ENCODE measurements at regions not wholly inside any gene's neighbourhood (a gene's known extent, or its start where the extent isn't known, plus 50 kb on each side); places are given as distances from the start of the nearest gene placed in this dataset.

DNA sequence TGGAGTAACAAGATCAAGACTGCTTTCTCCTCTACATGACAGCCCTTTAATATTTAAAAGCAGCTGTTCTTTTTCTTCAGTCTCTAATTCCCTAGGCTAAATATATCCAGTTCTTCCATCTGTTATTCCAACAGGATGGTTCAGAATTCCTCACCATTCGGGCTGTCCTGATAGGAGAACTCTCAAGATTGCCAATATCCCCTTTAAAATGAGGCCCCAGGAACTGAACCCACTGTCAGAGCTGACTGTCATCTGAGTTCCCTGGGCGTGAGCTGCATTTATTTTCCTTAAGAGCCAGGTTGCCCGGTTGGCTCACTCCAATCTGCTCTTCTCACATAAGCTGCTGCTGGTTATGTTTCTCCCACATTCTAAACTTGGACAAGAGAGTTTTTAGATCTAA is 177.6 kb downstream of the MIS18A start:
- no peaks in the 10 kb centered on the region for H3K27me3 ChIP-seq (replicated peaks; ENCODE audit: insufficient read depth, low read length)
- no peaks in the 10 kb centered on the region for H3K79me2 ChIP-seq (ENCODE audit: low read length)
- no peak overlapping the region for H3K4me3 ChIP-seq (ENCODE audit: low read length)
- H3K4me1 ChIP-seq (ENCODE audit: low read length), result no peaks in the 10 kb centered on the region
- no peaks in the 10 kb centered on the region for H3K9me3 ChIP-seq (replicated peaks; ENCODE audit: insufficient read depth, low read length)
- no peaks in the 10 kb centered on the region for H4K20me1 ChIP-seq (ENCODE audit: insufficient read depth, low read length)
- no peak overlapping the region for H3K27ac ChIP-seq (ENCODE audit: low read length)
- no peak overlapping the region for H3K9ac ChIP-seq (ENCODE audit: low read length)
- no peak overlapping the region for H3K4me2 ChIP-seq (ENCODE audit: low read depth, low read length)
- H3K9me2 ChIP-seq (replicated peaks; ENCODE audit: insufficient read depth, low read length), result no peaks in the 10 kb centered on the region
- DNase-seq, result no peak
- H3F3A ChIP-seq (ENCODE audit: insufficient read depth, low read length), result no peaks in the 10 kb centered on the region
- TF ChIP-seq EZH2phosphoT487 (IDR thresholded peaks at IDR 0.05; ENCODE audit: low read length) (no peak), EZH2 (optimal IDR thresholded peaks at IDR 0.05; ENCODE audit: low read depth, low read length) (no peak)
- TF ChIP-seq, protein P1, sequence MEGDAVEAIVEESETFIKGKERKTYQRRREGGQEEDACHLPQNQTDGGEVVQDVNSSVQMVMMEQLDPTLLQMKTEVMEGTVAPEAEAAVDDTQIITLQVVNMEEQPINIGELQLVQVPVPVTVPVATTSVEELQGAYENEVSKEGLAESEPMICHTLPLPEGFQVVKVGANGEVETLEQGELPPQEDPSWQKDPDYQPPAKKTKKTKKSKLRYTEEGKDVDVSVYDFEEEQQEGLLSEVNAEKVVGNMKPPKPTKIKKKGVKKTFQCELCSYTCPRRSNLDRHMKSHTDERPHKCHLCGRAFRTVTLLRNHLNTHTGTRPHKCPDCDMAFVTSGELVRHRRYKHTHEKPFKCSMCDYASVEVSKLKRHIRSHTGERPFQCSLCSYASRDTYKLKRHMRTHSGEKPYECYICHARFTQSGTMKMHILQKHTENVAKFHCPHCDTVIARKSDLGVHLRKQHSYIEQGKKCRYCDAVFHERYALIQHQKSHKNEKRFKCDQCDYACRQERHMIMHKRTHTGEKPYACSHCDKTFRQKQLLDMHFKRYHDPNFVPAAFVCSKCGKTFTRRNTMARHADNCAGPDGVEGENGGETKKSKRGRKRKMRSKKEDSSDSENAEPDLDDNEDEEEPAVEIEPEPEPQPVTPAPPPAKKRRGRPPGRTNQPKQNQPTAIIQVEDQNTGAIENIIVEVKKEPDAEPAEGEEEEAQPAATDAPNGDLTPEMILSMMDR (IDR thresholded peaks at IDR 0.05; ENCODE audit: low read length), result no peak
- H2AFZ ChIP-seq (ENCODE audit: low read length), result no peak overlapping the region
- no peaks in the 10 kb centered on the region for H3K36me3 ChIP-seq (replicated peaks; ENCODE audit: insufficient read depth, low read length)

DNA sequence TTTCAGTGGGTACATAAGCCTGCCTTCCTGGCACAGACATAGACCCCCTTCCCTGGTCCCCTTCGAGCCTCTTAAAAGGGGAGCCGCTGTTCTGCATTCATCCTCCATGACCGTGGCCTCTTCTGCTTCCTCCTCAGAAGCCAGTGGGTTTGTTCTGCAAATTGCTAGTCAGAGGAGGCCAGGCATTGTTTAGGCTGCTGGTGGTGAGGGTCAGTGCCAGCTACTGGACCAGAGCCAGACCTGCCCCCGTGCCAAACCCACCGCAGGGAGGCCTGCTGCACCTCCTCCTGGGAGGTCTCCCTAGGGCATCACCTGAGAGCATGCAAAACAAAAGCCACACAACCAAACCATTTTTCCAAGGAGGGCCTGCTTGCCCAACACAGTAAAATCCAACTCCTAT is 178.4 kb downstream of the MIS18A start:
- no peak overlapping the region for H3K9ac ChIP-seq (ENCODE audit: low read length)
- no peaks in the 10 kb centered on the region for H3K79me2 ChIP-seq (ENCODE audit: low read length)
- DNase-seq, result no peak
- H3K9me2 ChIP-seq (replicated peaks; ENCODE audit: insufficient read depth, low read length), result no peaks in the 10 kb centered on the region
- no peaks in the 10 kb centered on the region for H3K4me1 ChIP-seq (ENCODE audit: low read length)
- H3K4me3 ChIP-seq (ENCODE audit: low read length), result no peak overlapping the region
- no peak overlapping the region for H2AFZ ChIP-seq (ENCODE audit: low read length)
- no peak overlapping the region for H3K4me2 ChIP-seq (ENCODE audit: low read depth, low read length)
- no peaks in the 10 kb centered on the region for H4K20me1 ChIP-seq (ENCODE audit: insufficient read depth, low read length)
- TF ChIP-seq, protein P1 (IDR thresholded peaks at IDR 0.05; ENCODE audit: low read length), result no peak
- no peak for TF ChIP-seq EZH2 (optimal IDR thresholded peaks at IDR 0.05; ENCODE audit: low read depth, low read length)
- TF ChIP-seq EZH2phosphoT487 (IDR thresholded peaks at IDR 0.05; ENCODE audit: low read length), result no peak
- H3F3A ChIP-seq (ENCODE audit: insufficient read depth, low read length), result no peaks in the 10 kb centered on the region
- H3K36me3 ChIP-seq (replicated peaks; ENCODE audit: insufficient read depth, low read length), result no peaks in the 10 kb centered on the region
- no peak overlapping the region for H3K27ac ChIP-seq (ENCODE audit: low read length)
- no peaks in the 10 kb centered on the region for H3K27me3 ChIP-seq (replicated peaks; ENCODE audit: insufficient read depth, low read length)
- H3K9me3 ChIP-seq (replicated peaks; ENCODE audit: insufficient read depth, low read length), result no peaks in the 10 kb centered on the region

DNA sequence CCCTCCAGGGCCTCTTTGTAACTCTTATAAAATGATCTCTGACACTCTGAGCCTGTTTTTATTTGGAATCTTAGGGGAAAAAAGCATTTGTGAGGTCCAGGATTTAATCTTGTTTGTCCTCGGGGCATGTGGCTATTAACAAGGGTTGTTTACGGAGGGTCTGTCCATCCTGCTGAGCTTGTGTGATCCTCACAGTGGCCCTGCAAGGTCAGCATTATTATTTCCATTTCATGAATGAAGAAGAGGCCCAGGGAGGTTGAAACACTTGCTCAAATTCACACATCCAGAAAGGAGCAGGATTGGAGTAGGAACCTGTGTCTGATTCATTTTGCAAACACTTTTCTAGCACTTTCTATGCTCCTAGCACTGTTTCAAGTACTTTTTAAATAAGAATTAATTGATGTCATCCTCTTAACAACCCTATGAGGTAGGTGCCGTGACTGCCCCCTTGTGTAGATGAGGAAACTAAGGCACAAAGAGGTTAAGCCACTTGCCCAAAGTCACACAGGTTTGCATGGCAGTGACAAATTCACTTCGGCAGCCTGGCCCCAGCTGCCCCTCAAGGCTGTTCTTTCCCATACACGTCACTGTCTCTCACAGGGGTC is 178.9 kb downstream of the MIS18A start:
- no peak for DNase-seq
- no peak overlapping the region for H2AFZ ChIP-seq (ENCODE audit: low read length)
- TF ChIP-seq, protein P1 (IDR thresholded peaks at IDR 0.05; ENCODE audit: low read length), result no peak
- TF ChIP-seq EZH2 (optimal IDR thresholded peaks at IDR 0.05; ENCODE audit: low read depth, low read length) (no peak), EZH2phosphoT487 (IDR thresholded peaks at IDR 0.05; ENCODE audit: low read length) (no peak)

More for the DNA sequence above, 178.9 kb downstream of the MIS18A start:
- Histone ChIP-seq H3K4me3 (ENCODE audit: low read length) (no peak overlapping the region), H3F3A (ENCODE audit: insufficient read depth, low read length) (no peaks in the 10 kb centered on the region), H3K27me3 (replicated peaks; ENCODE audit: insufficient read depth, low read length) (no peaks in the 10 kb centered on the region), H3K4me2 (ENCODE audit: low read depth, low read length) (no peak overlapping the region), H3K79me2 (ENCODE audit: low read length) (no peaks in the 10 kb centered on the region), H3K9ac (ENCODE audit: low read length) (no peak overlapping the region), H3K27ac (ENCODE audit: low read length) (no peak overlapping the region), H3K4me1 (ENCODE audit: low read length) (no peaks in the 10 kb centered on the region), H4K20me1 (ENCODE audit: insufficient read depth, low read length) (no peaks in the 10 kb centered on the region), H3K9me3 (replicated peaks; ENCODE audit: insufficient read depth, low read length) (no peaks in the 10 kb centered on the region), H3K36me3 (replicated peaks; ENCODE audit: insufficient read depth, low read length) (no peaks in the 10 kb centered on the region), H3K9me2 (replicated peaks; ENCODE audit: insufficient read depth, low read length) (no peaks in the 10 kb centered on the region)

All from MM.1S (cell line).